DMS53 (cell line): ENCODE measurements at regions not wholly inside any gene's neighbourhood (a gene's known extent, or its start where the extent isn't known, plus 50 kb on each side); places are given as distances from the start of the nearest gene placed in this dataset.

Experiments used
- DNase-seq: peaks from one replicate; lab custom pipeline; 2025; lab: John Stamatoyannopoulos, UW

DNA sequence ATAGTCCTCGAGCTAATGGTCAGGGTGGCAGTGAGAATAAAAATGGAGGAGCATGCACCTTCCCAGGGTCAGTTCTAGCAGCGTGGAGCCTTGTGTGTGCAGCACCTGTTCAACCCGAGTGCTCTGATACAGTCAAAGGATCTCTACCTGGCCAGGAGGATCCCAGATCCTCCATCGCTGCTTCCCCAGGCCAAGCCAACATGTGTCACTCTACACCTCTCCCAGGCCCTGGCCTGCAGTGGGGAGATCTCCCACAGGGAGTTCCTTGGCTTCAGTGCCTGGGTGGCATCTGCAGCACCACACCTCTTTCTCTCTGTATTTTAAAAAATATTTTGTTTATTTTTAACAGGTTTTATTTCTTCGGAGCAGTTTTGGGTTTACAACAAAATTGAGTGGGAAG, 414.8 kb upstream of the C2CD4B start:
- no peak for DNase-seq

DNA sequence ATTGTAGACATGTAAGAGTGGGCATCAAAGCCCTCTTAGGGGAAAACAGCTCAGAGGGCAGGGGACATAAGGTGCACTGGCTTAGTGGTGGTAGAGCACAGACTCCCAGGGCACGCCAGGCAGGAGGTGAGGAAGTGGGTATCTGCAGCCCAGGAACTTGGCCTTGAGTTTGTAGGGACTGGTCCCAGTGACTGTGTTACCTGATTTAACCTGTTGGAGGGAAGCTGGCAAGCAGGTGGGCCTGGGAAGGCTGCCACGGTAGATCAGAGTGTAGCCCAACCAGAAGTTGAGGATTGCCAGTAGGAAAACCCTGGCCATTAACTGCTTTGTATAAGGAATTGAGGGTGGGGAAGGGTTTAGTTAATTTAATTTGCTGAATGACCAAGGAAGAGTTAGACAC, 417.5 kb upstream of the C2CD4B start:
- no peak for DNase-seq

DNA sequence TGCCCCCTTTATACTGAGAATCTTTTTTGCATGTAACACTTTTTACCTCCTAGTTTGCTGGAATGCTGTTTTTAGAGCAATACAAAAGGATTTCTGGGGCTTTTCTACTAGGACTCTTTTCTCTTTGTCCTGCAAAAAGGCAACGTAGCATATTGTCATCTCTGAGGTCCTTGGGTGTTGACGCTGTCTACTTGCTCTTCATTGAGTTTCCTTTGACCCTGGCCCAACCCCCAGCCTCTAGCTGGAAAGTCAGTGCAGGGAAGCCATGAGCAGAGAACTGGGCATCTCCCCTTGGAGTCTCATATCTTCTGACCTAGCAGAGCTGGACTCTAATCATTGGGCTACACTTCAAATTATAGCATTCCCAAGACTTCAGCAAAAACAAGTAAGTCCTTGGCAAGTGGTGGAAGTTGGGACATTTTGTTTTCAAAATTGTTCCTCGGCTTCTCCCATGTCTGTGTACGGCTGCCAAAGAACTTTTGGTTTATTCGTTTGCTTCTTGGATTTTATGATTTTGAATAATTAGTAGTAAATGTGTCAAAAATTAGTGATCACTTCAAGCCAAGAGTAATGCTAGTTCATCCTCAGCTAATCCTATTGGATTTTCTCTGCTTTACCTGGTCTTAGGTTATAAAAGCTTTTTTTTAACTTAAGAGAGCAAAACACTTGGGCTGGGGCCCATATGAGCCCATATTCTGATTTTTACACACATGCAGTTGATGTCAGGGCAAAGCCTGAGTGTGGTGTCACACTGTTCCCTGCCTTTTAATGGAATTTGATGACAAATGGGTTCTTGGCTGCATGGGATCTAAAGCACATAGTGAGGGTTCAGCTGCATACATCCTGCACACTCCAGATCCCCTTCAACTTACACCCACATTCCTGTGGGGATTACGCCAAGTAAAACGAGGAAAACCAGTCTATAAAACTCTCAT, 419.5 kb upstream of the C2CD4B start:
- no peak for DNase-seq

DNA sequence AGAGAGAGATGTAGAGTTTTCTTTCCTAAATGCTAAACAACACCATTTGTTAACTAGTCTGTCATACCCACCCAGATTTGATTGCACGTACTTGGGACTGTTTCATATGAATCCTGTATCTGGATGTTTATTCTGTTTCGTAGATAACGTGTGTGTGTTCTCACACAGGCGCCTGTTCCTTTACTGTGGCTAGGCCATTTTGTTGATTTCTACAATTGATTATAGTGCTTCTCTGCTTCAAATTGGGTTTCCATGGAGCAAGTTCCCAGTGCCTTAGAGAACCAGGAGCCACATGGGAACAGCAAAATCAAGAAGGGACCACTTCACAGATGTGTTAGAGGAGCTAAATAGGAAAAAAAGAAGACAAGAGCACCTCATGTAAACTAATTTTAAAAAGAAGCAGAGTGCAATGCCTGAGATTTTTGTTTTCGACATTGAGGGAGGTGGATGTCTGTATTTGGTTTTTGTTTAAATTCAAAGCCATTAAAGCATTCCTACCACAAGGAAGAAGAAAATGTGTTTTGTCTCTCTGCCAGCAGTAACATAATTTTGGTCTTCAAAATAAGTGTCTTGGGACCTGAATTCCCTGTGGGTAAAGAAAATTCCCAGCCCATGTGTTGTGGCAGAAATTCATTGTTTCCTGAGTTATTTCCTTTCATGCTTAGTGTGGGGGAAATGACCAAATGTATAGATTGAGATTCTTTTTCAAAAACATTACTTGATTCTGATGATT, 424.0 kb upstream of the C2CD4B start:
- DNase-seq = no peak

DNA sequence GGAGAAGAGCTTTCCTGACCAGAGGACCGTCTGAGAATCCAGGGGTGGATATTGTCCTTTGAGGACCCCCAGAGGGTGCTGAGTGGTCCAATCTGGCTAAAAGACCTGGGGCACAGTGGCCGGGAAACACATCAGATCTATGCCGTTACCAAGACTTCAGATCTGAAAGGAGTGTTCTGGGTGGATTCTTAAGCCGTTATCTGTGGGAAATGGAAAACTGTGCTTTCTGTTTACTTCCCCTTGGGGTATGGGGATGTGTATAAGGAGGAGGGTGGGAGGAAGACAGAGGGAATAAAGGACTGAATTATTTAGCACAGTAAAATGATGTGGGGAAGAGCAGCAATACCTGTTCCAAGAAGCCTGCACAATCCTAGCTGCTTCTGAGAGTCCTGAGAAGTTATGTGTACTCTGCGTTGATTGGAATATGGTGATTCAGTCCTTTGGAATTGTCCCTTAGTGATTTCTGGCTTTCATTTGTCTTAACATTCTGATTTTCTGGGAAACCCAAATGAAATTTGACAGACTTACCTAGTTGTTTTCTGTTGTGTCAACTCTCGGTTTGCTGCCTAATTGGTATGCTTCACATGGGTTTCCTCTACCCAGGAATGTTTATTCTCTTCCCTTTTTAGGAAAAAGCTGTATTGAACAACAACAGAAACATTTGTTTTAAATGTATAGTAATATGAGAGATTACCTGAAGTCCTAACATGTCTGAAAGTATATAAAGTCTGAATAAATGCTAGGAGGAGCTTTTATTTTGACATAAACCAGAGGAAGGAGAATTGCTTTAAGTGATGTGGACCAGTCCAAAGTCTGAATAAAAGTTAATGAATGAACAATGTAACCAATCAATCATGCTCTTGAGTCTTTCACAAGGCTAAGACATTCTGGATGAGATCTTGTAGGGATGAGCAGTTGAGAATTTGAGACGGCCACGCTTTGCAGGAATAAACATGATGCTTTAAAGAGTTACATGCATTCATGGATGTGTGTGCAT, 427.1 kb upstream of the C2CD4B start:
- no peak for DNase-seq

DNA sequence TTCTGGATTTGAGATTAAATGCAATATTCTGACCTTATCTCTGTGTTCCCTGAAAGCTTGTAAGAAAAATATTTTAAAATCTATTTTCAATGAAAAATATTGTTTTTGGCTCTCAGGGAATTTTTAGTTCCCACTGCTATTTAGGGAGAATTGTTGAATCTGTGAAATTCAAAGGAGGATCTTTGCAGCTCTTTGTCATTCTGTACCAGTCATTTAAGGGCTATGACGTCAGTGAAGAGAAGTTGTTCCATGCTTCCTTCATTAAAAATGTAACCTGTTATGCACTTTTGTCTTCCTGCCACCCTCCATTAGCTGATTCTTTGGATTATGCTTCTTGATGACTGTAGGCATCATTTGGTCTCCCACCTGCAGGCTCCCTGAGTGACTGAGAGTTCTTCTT, 427.8 kb upstream of the C2CD4B start:
- DNase-seq = no peak

DNA sequence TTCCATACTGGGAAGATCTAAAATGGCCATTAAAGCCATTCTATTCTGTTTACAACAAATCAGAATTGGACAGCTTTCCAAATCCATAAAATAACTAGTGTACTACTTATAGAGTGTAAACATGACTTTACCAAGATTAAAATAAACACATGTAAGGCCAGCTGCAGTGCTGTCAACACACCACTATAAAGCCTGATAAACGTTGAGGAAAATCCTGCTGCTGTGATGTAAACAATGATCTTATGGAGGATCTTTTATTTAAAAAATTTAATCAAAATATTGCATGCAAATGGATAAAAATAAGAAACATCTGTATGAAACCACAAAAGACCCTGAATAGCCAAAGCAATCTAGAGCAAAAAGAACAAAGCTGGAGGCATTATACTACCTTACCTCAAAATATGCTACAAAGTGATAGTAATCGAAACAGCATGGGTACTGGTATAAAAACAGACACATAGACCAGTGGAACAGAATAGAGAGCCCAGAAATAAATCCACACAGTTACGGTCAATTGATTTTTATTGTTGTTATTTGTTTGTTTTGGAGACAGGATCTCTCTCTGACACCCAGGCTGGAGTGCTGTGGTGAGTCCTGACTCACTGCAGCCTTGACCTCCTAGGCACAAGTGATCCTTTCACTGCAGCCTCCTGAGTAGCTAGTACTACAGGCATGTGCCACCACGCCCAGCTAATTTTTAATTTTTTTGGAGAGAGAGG, 428.8 kb upstream of the C2CD4B start:
- DNase-seq = peak; percentile 85

DNA sequence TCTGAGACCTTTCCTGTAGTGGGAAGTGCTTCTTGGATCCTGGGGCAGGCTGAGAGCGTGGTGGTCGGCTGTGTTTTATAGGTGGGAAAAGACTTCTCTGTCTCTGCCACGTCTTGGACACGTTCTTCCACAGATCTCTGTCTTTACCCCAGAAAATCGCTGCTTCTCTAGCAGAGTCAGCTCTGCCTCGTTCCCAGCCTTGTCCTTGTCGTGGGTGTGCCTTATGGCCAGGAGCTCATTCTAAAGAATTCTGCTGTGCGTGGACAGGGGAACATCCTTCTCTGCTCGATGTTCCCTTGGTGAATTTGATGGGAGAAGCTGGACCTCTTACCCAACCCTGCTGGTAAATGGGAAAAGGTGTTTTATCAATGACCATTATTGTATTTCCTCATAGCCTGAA, 433.1 kb upstream of the C2CD4B start:
- DNase-seq = no peak

DNA sequence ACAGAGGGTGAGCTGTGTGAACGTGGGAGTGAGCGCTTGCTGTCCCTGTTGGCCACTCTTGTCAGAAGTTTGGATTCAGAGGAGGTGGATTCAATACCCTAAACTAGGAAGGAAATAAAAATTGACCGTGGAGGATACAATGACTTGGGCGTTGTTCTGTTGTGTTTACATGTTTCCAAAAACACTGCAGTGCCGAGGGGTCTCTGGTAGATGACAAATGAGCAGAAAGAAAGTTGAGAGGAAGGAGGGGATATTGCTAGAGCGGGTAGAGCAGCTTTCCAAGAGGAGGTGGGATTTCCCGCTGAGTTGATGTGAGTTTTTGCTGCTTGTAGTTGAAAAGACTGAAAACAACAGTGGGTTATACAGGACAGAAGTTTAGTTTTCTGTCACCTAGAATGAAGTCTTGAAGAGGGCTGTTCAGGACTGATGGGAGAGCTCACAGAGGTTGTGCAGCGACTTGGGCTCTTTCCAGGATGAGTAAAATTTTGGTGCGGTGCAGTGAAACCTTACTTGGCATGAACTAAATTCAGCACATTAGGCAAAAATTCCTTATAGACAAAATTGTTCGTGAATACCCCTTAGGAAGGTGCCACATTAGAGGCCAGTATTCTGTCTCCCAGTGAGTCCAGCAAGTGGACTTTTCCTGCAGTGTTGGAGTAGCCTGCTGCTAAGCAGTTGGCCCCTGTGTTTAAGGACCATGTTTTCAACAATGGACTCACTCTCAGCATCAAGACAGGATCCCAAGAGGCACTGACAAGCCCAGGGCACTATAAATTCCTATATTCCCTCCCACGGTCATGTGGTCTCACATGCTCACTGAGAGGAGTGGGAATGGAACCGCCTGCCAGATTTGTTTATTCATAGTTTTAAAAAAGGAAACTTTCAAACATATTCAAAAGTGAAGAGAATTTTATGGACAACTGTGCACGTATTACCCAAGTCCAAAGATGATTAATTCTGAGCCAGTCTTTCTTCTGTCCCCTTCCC, 435.0 kb upstream of the C2CD4B start:
- DNase-seq = no peak

DNA sequence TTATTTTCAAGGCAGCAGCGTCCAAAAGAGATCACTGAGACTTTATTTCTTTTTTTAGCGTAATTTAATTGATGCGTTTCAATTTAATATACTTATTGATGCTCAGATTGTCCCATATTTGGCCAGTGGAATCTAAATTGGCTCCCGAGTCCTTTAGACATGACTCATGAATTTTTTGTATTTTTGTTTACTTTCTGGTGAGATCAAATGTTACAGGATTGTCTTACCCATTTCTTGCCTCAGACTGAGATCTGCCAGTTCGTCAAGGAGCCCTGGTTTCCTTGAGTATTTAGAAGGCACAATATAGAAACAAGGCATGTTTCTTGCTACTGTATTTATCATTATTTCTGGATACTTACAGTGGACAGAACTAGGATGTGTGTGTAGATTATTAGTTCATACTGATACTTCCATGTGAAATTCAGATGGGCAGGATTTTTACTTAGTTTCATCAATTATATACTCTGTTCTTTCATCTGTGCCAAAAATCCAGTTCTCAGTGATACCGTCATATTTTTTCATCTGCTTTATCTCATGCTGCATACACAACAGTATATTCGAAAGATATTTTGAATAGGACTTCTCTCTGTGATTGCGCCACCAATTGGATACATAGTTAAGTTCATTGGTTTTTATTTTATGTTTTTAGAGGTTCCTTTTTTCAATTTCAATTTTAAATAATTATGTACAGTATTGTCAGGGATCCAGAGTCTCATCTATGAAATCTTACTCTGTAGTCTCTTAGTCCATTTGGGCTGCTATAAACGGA, 436.9 kb upstream of the C2CD4B start:
- DNase-seq = no peak

DNA sequence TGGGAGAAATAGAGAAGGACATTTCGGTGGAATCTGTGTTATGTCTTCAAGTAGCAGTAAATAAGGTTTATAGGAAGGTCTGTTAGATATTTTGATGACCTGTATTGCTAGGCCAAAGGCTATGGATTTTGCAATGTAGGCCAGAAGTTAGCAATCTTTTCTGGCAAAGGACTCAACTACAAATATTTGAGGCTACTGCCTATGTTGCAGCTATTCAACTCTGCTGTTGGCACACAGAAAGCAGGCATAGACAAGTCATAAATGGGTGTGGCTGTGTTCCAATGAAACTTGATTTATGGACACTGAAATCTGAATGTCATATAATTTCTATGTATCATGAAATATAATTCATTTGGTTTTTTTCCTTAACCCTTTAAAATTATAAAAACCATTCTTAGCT, 438.7 kb upstream of the C2CD4B start:
- DNase-seq = no peak

DNA sequence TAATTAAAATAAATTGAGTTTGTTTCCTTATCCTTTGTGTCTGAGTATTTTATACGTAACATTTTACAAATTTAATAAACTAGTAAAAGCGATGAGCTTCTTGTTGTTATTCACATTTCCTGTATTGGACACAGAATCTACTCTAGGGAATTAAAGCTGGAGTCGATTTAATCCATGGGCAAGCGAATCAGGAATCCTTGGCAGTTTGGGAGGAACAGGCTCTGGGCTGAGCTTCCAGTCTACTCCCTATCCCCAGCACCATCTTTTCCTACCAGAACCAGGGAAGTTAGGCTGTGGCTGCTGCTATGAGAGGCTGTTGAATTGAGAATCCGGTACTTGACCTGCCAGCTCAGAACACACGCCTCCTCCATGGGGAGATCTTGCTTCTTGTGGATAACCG, 437.3 kb upstream of the TPM1 start:
- no peak for DNase-seq

DNA sequence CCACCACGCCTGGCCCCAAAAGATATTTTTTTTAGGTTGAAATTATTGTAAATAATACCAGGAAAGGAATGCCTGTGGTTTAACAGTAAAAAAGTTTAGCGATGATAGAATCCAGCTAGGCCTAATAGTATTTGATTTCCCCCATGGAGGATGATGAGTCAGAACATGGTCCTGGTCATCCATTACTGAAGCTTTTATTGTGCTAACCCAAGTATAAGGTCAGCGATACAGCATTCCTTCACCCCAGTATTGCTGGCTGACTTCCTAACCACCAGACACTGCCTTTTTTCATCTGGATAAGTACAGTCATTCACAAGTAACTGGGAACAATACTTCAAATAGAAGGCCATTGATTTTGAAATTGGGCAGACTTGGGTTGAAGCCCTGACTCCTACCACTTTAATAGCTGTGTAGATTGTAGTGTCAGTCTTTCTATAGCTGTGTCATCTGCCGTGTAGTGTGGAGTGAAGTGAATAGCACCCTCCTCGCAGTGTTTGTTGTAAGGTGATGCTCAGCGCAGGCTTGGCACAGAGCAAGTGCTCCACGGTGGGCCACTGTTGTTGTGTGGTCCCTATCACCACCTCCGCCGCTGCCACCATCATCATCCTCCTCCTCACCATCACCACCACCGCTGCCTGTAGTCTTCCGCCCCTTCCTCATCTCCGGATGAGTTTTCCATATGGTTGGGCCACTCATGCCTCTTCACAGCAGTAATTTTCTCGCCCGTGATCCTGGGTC, 436.0 kb upstream of the TPM1 start:
- no peak for DNase-seq

DNA sequence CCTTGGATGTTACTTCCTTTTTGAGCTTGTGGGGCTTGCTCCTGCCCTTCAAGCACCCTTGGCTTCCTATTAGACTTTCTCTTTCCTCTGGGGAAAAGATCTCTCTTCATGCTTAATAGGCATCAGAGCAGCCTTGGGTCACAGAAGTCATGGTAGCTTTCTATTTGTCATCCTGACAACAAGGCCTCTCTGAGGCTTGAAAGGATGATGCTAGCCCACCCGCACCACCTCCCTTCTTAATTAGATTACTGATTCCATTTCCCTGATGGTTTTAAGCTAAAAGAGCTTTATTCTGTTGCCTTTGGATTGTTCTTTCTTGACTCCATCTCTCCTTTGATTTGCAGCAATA, 435.5 kb upstream of the TPM1 start:
- no peak for DNase-seq

DNA sequence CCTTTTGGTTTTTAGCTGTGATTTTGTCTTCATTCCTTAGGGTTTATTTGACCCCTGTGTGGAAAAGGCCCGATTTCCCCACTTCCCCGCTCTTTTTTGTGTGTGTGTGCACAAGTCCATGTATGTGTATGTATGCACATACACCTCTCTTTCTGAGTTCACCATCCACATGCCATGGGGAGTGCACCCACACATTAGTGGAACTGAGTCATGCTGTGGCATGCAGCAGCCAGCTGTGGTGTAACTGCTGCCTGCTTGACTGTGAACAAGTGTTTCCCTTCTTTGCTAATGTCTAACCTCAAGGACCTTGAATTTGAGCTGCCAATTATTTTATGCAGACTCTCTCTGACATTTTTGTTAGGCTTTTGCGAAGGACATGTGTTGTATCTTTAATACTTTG, 434.9 kb upstream of the TPM1 start:
- no peak for DNase-seq

DNA sequence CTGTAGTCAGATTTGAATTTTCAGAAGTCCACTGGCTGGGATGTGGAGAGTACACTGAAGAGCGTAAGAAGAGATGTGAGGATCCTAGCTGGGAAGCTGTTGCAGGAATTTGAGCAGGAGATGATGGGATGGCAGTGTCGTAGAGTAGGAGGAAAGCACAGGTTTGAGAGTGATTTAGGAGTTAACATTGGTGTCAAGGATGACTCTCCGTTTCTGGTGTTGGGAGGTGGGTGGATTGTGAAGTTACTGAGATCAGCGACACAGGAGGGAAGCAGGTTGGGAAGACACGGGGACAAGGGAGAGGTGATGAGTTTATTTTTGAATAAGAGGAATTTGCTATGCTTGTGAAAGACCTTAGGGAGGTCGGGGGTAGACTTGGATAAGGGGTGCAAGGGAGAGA, 434.2 kb upstream of the TPM1 start:
- DNase-seq = no peak

DNA sequence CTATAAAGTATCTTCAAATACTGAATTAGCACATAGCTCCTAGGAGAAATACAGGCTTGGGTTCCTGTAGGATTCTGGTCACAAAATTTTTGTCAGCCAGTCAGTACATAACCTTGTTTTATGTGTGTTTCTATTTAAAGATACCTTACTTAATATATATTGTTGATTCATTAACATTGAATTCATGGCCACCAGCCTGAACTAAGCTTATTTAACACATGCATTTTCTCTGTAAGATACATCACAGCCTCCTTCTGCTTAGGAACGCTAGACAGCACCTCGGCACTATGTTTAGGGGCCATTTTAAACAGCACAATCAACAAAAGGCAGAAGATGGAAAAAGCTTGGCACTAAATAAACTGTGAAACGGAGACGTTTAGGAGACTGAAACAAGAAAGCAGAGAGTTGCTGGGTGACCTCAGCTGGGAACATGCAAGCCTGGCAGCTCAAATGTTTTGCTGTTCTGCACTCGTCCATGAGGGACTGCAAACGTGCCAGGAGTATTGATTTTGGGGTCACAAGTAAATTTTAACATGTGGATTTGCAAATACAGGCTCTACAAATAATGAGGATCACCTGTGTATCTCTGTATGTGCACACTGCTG, 432.2 kb upstream of the TPM1 start:
- no peak for DNase-seq

DNA sequence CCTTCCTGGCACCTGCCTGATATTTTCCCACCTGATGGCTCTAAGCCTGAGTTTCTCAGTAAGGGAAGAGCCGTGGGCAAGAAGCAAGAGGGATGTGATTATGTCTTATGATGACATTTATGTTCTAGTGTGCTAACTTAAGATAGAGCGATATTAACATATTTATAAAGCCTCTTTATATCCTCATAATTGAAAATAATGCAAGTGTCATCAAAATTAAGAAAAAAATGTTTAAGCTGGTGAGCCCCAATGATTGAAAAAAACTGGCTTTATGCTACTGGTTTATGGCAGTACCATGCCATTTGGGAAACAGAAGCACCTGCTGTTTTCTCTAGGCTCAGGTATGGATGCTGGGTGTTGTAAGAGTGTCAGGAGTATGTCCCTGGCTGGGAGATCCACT, 431.5 kb upstream of the TPM1 start:
- DNase-seq = no peak
